Activated naive CD8-positive, alpha-beta T cell treated with anti-CD3 and anti-CD28 coated beads, Interleukin-2, amount 50 U/mL, for 24 hours (primary cell): ENCODE measurements at regions not wholly inside any gene's neighbourhood (a gene's known extent, or its start where the extent isn't known, plus 50 kb on each side); places are given as distances from the start of the nearest gene placed in this dataset.
A peak's percentile ranks its signal among the peaks of the same experiment; 100 is the strongest.
"Not testable (repeated sequence)": the region's sequence is repeated elsewhere in the genome, so short reads cannot be mapped to it uniquely, and the experiment has no call there.

Experiments
- ATAC-seq: fragments of 150-1000 bp; cut with Tn5 transposase; one replicate; pipeline ENCODE4 v1.10.0; 2021
- DNase-seq: peaks from one replicate; pipeline ENCODE4 v3.0.0; 2021
- H3K27ac Mint-ChIP-seq: one replicate; pipeline ENCODE4 v1.8.0; 2021; ENCODE audit warnings: mild to moderate bottlenecking, mixed read lengths
- H3K27me3 Mint-ChIP-seq: one replicate; pipeline ENCODE4 v1.8.0; 2021; ENCODE audit warnings: mixed read lengths
- H3K36me3 Mint-ChIP-seq: one replicate; pipeline ENCODE4 v1.8.0; 2021; ENCODE audit warnings: low read depth, mixed read lengths
- H3K4me1 Mint-ChIP-seq: one replicate; pipeline ENCODE4 v1.8.0; 2021; ENCODE audit warnings: mixed read lengths
- H3K4me3 Mint-ChIP-seq: one replicate; pipeline ENCODE4 v1.8.0; 2021; ENCODE audit warnings: mild to moderate bottlenecking, moderate library complexity, mixed read lengths
- H3K9me3 Mint-ChIP-seq: one replicate; pipeline ENCODE4 v1.8.0; 2021; ENCODE audit warnings: mixed read lengths

DNA sequence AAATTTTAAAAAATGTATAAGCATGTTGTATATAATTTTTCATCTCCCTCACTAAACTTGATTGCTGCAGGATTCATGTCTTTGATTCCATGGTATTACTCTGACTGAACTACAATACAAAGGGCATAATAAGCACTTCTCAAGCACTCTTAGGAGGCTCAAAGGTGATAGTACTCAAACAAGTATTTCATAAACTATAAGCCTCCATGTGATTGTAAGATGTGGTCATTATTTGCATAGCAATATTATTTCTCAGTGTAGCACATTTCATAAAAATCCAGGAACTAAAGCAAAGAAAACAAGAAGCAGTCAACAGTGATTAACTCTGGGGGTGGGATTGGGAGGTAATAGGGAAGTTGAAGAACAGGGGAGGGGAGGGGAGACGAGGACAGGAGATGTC is 106.2 kb upstream of the DPT start:
- DNase-seq, result no peak
- no peak overlapping the region for H3K4me3 Mint-ChIP-seq
- no peaks in the 10 kb centered on the region for H3K36me3 Mint-ChIP-seq
- no peaks in the 10 kb centered on the region for H3K27me3 Mint-ChIP-seq
- H3K27ac Mint-ChIP-seq, result no peak overlapping the region
- H3K4me1 Mint-ChIP-seq, result peaks cover 12% of the 10 kb centered on the region
- no peaks in the 10 kb centered on the region for H3K9me3 Mint-ChIP-seq
- no peak for ATAC-seq

DNA sequence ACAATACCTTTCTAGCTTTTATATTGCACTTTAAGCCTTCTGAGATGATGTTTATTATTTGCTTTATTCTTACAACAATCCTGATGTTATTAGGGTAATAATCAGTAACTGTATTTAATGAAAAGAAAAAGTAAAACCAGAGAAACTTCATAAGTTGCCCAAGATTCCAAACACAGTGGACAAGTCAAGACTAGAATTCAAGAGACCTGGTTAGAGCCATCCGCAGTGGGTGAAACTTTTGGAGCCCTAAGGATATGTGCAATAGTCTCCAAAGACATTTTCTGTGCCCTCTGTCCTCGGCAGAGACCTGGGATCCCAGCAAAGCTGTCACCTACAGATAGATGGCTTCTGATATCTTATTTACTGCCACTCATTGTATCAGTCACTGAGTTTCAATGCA is 106.8 kb upstream of the DPT start:
- ATAC-seq (no peak), DNase-seq (no peak)
- no peak overlapping the region for H3K27ac Mint-ChIP-seq
- H3K36me3 Mint-ChIP-seq, result no peaks in the 10 kb centered on the region
- no peaks in the 10 kb centered on the region for H3K27me3 Mint-ChIP-seq
- no peak overlapping the region for H3K4me3 Mint-ChIP-seq
- no peaks in the 10 kb centered on the region for H3K9me3 Mint-ChIP-seq
- H3K4me1 Mint-ChIP-seq, result peaks cover 12% of the 10 kb centered on the region

DNA sequence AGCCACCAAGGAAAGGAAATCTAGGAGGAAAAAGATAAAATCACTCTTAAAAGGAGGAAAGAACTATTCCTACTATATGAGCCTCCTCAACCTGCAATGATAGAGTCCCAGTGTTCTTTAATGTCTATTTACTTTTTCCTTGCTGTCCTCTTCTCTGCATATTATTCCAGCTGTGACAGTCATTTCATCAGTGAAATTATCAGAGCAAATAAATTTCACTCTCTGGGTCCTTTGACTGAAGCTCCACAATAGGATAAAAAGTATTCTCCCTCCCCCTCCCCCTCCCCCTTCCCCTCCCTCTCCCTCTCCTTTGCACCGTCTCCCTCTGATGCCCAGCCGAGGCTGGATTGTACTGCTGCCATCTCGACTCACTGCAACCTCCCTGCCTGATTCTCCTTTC is 107.5 kb upstream of the DPT start:
- DNase-seq (no peak), ATAC-seq (no peak)
- H3K27me3 Mint-ChIP-seq, result no peaks in the 10 kb centered on the region
- no peaks in the 10 kb centered on the region for H3K36me3 Mint-ChIP-seq
- no peak overlapping the region for H3K4me3 Mint-ChIP-seq
- peaks cover 12% of the 10 kb centered on the region for H3K4me1 Mint-ChIP-seq
- H3K27ac Mint-ChIP-seq, result no peak overlapping the region
- H3K9me3 Mint-ChIP-seq, result no peaks in the 10 kb centered on the region

DNA sequence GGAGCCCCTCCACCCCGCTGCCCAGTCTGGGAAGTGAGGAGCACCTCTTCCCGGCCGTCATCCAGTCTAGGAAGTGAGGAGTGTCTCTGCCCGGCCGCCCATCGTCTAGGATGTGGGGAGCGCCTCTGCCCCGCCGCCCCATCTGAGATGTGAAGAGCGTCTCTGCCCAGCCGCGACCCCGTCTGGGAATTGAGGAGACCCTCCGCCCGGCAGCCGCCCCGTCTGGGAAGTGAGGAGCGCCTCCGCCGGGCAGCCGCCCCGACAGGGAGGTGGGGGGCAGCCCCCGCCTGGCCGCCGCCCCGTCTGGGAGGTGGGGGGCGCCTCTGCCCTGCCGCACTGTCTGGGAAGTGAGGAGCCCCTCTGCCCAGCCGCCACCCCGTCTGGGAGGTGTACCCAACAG is 108.2 kb upstream of the DPT start:
- H3K27ac Mint-ChIP-seq, ATAC-seq, H3K36me3 Mint-ChIP-seq, DNase-seq, H3K27me3 Mint-ChIP-seq, H3K4me3 Mint-ChIP-seq, H3K9me3 Mint-ChIP-seq: not testable (repeated sequence)
- peaks cover 12% of the 10 kb centered on the region for H3K4me1 Mint-ChIP-seq

DNA sequence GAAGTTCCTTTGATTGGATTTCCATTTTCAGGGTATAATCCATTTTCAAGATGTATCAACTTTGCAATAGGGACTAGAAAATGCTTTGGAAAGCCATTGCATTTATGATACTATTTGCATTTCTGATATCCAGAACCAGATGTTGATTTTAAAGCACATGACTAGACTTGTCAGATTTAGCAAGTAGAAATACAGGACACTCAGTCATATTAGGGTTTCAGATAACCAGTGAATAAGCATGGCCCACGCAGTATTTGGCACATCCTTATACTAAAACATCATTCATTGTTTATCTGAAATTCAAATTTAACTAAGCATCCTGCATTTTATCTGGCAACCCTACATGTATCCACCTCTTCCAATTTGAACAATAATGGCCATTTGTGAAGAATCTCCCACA is 113.3 kb upstream of the DPT start:
- H3K27me3 Mint-ChIP-seq, result no peaks in the 10 kb centered on the region
- no peaks in the 10 kb centered on the region for H3K4me1 Mint-ChIP-seq
- H3K36me3 Mint-ChIP-seq, result no peaks in the 10 kb centered on the region
- DNase-seq (no peak), ATAC-seq (no peak)
- H3K4me3 Mint-ChIP-seq, result no peak overlapping the region
- H3K27ac Mint-ChIP-seq, result no peak overlapping the region
- H3K9me3 Mint-ChIP-seq, result no peaks in the 10 kb centered on the region

DNA sequence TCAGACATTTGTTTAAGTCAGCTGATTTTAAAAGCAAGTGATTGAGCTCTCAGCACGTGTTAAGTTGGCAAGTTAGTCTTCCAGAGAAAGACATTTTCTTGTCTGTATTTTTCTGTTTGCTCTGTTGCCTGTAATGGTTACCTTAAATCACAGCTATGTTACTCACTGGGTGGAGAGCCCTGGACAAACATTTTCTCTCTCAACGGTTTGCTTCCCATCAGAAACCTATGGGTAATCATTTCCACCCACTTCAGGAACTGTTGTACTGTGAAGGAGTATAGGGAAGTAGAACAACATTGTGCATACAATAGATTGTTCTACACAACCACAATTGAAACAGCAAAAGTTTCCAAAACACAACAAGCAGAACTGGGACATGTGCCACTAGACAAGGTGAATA is 113.9 kb upstream of the DPT start:
- ATAC-seq (no peak), DNase-seq (no peak)
- Mint-ChIP-seq H3K4me1 (no peaks in the 10 kb centered on the region), H3K27ac (no peak overlapping the region), H3K4me3 (no peak overlapping the region), H3K9me3 (no peaks in the 10 kb centered on the region), H3K27me3 (no peaks in the 10 kb centered on the region), H3K36me3 (no peaks in the 10 kb centered on the region)

DNA sequence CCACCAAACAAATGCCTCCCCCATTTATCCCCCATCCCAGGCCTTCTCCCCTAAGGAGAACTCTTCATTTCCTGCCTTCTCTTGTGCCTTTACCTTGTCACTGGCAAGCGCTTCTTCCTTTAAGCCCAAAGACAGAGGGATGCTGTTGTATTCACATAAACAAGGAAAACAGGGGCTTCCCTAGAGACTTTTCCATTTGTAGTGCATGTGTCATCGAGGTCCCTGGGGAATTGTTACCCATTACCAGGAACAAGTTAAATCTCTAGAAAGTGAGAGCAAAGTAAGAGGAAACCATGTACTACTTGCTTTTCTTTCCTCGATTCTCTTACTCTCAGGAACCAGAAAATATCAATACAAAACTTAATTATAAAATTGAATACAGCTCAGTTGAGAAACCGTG is 114.4 kb upstream of the DPT start:
- ATAC-seq, result no peak
- Mint-ChIP-seq H3K36me3 (no peaks in the 10 kb centered on the region), H3K9me3 (no peaks in the 10 kb centered on the region), H3K4me1 (no peaks in the 10 kb centered on the region), H3K27ac (no peak overlapping the region), H3K27me3 (no peaks in the 10 kb centered on the region), H3K4me3 (no peak overlapping the region)
- DNase-seq, result no peak

DNA sequence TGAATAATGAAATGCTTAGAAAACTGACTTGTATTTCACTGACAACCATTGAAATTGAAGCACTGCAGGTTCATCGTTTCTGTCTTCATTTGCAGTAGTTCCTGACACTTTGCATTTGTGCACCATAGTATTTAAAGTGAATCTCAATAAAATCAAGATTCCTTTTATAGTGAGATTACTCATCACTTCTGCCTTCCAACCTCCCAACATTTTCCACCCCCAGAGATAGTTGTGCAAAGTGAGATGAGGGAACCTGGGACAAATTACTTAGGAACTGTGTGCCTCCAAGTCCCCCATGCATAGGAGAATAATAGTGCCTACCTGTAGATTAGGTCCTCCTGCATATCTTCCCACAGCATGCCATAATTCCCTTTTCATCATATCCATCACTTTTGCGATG is 114.9 kb upstream of the DPT start:
- Mint-ChIP-seq H3K4me3 (no peak overlapping the region), H3K27me3 (peaks cover 3% of the 10 kb centered on the region), H3K27ac (no peak overlapping the region), H3K4me1 (no peaks in the 10 kb centered on the region), H3K9me3 (no peaks in the 10 kb centered on the region), H3K36me3 (no peaks in the 10 kb centered on the region)
- no peak for DNase-seq
- ATAC-seq, result no peak

DNA sequence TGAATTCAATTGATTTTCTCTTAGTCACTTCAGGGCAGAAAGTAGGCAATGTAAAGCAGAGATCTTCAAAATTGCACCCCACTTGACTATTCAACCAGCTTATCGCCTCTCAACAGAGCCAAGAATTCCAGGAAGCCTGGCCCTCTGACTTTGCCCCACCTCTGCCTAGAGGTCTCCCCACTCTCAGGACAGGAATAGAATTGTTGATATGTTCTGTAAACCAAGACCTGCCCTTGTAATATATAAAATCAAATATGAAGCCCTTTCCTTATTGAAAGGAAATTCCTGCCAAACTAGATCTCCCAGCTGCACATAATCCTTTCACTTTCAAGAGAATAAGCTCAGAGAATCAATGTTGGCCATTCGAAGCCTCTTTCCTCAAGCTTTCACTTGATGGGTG is 116.1 kb upstream of the DPT start:
- no peaks in the 10 kb centered on the region for H3K36me3 Mint-ChIP-seq
- H3K4me1 Mint-ChIP-seq, result no peaks in the 10 kb centered on the region
- no peak overlapping the region for H3K27ac Mint-ChIP-seq
- ATAC-seq (no peak), DNase-seq (no peak)
- H3K9me3 Mint-ChIP-seq, result no peaks in the 10 kb centered on the region
- H3K27me3 Mint-ChIP-seq, result peaks cover 3% of the 10 kb centered on the region
- H3K4me3 Mint-ChIP-seq, result no peak overlapping the region

DNA sequence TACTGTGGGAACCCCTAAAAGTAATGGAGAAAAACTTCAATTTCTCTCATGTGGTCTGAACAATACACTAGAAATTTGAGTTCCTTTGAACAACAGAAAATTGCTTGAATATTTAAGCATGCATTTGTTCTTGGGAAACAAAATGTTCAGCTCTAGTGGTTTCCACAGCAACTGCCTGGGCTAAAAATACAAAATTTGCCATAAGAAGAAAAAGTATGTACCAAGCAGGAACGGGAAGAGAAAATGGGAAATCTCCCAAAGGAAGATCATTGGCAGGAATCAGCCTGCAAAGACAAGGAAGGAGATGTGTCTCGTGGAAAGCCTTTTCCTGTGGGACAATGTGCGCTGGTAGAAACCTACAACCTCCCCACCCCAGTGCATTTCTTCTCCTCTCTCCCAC is 119.0 kb upstream of the DPT start:
- H3K4me3 Mint-ChIP-seq, result no peak overlapping the region
- no peaks in the 10 kb centered on the region for H3K36me3 Mint-ChIP-seq
- no peaks in the 10 kb centered on the region for H3K4me1 Mint-ChIP-seq
- DNase-seq (no peak), ATAC-seq (no peak)
- H3K27me3 Mint-ChIP-seq, result peaks cover 4% of the 10 kb centered on the region
- peaks cover 3% of the 10 kb centered on the region for H3K9me3 Mint-ChIP-seq
- no peak overlapping the region for H3K27ac Mint-ChIP-seq

DNA sequence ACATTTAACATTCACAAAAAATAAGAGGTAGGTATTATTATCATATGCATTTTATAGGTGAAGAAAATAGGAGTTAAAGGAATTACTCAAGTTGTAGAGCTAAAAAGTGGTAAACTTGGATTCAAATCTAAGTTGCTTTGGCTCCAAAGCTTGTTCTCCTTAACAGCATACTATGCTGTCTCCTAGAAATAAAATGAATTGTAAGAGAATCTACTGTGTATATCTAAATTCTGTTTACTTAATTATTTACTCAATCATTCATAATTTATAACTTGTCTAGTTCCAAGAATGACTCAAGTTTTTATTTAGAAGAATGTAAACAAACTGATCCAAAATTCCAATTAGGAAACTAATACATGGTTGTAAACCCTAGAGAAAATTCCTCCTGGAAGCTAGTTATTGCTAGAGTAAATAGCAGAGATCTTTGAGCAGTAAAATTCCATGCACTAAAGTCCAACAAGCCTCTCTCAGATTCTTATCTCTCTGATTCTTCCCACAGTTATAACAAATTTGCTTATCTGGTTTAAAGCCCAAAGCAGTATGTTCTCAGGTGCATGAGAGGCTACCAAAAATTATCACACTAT is 132.5 kb upstream of the DPT start:
- H3K9me3 Mint-ChIP-seq, result peaks cover 7% of the 10 kb centered on the region
- no peak overlapping the region for H3K4me3 Mint-ChIP-seq
- ATAC-seq, result no peak
- no peak for DNase-seq
- no peaks in the 10 kb centered on the region for H3K27me3 Mint-ChIP-seq
- no peaks in the 10 kb centered on the region for H3K4me1 Mint-ChIP-seq
- no peak overlapping the region for H3K27ac Mint-ChIP-seq
- peaks cover 1% of the 10 kb centered on the region for H3K36me3 Mint-ChIP-seq

DNA sequence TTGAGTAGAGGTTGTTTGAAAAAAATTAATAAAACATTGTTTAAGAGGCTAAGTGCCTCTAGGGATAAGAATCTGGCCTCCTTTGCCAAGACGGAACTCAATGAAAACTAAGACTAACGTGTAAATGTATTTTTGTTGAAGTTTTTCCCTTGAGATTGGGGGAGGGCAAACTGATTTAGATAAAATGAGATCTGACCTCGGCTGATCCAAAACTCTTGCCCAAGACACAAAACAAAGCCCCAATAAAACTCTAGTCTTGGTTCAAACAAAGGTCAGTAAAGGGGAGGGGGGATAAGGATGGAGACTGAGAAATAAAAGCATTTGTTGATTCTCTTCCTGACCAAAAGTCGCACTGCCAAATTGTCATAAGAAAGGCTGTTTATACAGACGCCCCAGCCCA is 134.8 kb upstream of the DPT start:
- Mint-ChIP-seq H3K36me3 (peaks cover 1% of the 10 kb centered on the region), H3K27ac (no peak overlapping the region), H3K4me3 (no peak overlapping the region), H3K4me1 (peaks cover 1% of the 10 kb centered on the region), H3K9me3 (peaks cover 7% of the 10 kb centered on the region), H3K27me3 (no peaks in the 10 kb centered on the region)
- no peak for DNase-seq
- no peak for ATAC-seq

DNA sequence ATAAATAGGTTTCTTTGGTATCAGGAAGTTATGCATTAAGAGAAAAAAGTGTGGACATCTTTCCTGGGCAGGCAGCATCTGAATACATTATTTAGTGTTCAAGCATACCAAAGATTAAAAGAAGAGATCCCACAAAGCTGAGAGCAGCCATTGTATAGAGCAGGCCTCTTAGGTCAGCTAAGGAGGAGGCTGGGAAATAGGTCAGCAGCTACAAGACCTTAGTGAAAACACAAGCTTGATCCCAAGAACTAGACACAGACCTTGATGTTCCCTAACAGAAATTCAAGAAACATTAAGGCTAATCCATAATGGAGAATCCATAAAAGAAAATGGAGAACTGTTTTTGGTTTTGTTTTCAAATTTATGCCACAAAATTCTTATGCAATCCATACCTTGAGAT is 135.3 kb upstream of the DPT start:
- DNase-seq (no peak), ATAC-seq (no peak)
- Mint-ChIP-seq H3K27me3 (no peaks in the 10 kb centered on the region), H3K9me3 (peaks cover 7% of the 10 kb centered on the region), H3K4me1 (peaks cover 1% of the 10 kb centered on the region), H3K36me3 (peaks cover 1% of the 10 kb centered on the region), H3K4me3 (no peak overlapping the region), H3K27ac (no peak overlapping the region)

DNA sequence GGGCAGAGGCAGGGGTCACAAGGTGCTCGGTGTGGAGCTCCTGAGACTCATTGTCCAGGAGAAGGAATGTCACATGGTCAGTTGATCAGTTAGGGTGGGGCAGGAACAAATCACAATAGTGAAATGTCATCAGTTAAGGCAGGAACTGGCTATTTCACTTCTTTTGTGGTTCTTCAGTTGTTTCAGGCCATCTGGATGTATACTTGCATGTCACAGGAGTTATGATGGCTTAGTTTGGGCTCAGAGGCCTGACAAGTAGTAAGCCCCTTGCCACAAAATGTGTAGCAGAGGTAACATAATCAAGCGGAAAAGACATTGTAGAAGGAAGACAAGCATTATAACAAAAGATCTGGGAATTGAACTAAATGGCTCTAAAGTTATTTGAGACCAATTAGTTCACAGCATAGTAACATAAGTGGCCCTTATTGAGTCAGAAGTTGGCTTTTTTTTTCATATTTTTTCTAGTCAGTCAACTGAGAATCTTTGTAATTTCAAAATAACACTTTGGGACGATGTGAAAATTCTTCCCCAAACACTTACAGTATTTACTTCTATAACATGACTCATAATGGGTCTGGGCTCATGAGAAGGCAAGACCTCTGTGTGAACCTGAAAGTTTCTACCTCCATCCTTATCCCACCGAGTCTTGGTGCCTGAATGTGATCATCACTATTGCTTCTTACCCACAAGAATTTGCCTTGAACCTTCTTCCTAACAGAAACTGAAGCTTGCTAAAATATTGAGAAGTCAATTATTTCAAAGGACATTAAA is 137.0 kb upstream of the DPT start:
- Mint-ChIP-seq H3K27me3 (no peaks in the 10 kb centered on the region), H3K4me3 (no peak overlapping the region), H3K27ac (peak overlapping the region; percentile 9), H3K4me1 (peaks cover 1% of the 10 kb centered on the region), H3K9me3 (peaks cover 7% of the 10 kb centered on the region), H3K36me3 (peaks cover 1% of the 10 kb centered on the region)
- no peak for DNase-seq
- no peak for ATAC-seq

DNA sequence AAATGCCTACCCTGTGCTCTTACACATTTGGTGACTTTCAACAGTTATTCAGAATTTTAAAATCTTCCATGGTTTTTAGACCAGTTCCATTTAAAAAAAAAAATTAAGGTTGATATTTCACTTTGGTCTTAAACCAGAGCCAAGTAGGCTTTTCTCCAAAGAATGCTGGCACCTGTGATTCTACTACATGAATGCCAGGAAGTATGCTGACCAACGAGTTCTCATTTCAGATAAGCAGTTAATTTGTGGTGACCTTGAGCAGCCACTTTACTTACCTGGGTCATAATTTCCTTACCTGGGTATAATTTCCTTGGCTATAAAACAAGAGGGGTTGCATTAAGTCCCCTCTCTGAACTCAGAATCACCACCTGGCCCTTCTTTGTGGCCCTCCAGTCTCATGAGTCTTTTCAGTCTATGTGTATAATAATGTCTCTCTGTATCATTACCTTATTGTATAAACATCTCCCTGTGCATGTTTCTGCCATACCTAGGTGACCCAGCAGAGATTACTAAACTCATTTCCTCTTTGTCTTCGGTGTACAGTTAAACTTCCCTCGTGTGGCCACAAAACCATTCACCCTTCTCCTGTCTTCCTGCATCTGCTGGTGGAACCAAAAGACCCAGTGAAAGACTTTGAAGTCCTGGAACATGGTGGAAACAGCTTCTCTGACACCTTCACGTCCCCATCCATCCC is 139.1 kb upstream of the DPT start:
- ATAC-seq (no peak), DNase-seq (no peak)
- Mint-ChIP-seq H3K4me1 (peaks cover 1% of the 10 kb centered on the region), H3K27me3 (no peaks in the 10 kb centered on the region), H3K27ac (no peak overlapping the region), H3K36me3 (peaks cover 1% of the 10 kb centered on the region), H3K4me3 (no peak overlapping the region), H3K9me3 (peaks cover 12% of the 10 kb centered on the region)
